ENCODE measurements at regions not wholly inside any gene's neighbourhood (a gene's known extent, or its start where the extent isn't known, plus 50 kb on each side); places are given as distances from the start of the nearest gene placed in this dataset.

GRCh38 chr6:15780437-15780836 lies 117.6 kb upstream of the DTNBP1 start:
- TF ChIP-seq, protein P1, sequence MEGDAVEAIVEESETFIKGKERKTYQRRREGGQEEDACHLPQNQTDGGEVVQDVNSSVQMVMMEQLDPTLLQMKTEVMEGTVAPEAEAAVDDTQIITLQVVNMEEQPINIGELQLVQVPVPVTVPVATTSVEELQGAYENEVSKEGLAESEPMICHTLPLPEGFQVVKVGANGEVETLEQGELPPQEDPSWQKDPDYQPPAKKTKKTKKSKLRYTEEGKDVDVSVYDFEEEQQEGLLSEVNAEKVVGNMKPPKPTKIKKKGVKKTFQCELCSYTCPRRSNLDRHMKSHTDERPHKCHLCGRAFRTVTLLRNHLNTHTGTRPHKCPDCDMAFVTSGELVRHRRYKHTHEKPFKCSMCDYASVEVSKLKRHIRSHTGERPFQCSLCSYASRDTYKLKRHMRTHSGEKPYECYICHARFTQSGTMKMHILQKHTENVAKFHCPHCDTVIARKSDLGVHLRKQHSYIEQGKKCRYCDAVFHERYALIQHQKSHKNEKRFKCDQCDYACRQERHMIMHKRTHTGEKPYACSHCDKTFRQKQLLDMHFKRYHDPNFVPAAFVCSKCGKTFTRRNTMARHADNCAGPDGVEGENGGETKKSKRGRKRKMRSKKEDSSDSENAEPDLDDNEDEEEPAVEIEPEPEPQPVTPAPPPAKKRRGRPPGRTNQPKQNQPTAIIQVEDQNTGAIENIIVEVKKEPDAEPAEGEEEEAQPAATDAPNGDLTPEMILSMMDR (IDR thresholded peaks at IDR 0.05; ENCODE audit: low read depth, low read length, poor library complexity, severe bottlenecking) = no peak
- TF ChIP-seq EZH2phosphoT487 (IDR thresholded peaks at IDR 0.05; ENCODE audit: borderline replicate concordance, low read length) = no peak

Data from DOHH2 (cell line).